CD4-positive, alpha-beta T cell (primary cell): ENCODE measurements at regions not wholly inside any gene's neighbourhood (a gene's known extent, or its start where the extent isn't known, plus 50 kb on each side); places are given as distances from the start of the nearest gene placed in this dataset.
"Not testable (repeated sequence)": the region's sequence is repeated elsewhere in the genome, so short reads cannot be mapped to it uniquely, and the experiment has no call there.

Experiments used
- ATAC-seq: fragments of 200-7000 bp; cut with Tn5 transposase; one replicate; pipeline ENCODE4 v1.10.0; 2022; ENCODE audit warnings: mild to moderate bottlenecking; ENCODE audit not compliant: poor library complexity
- CTCF ChIA-PET: fragments of 350-600 bp; sonication (Branson Sonifier 250); formaldehyde crosslinking; loops from one replicate; lab custom pipeline; 2021; ENCODE audit warnings: antibody characterized with exemption, inconsistent platforms; lab: Charles Lee
- POLR2A ChIA-PET: fragments of 350-600 bp; sonication (Branson Sonifier 250); formaldehyde crosslinking; loops from one replicate; lab custom pipeline; 2021; ENCODE audit warnings: antibody characterized with exemption, inconsistent platforms; lab: Charles Lee
- DNase-seq, 14 experiments: peaks; one replicate each; pipeline ENCODE4 v3.0.0-alpha.2; 2013 to 2020; ENCODE audit warnings: mixed read lengths in 2 of 14
- H3K27ac ChIP-seq, 2 donors: one replicate each; pipeline versions ENCODE4 v1.5.1 to v1.7.0; 2013; ENCODE audit warnings: low read length in 2 of 2, low read depth in 1 of 2, mild to moderate bottlenecking in 1 of 2
- H3K27me3 ChIP-seq, 2 experiments: 1 replicate in 1 of 2; 2 replicates in 1 of 2; pipeline versions ENCODE4 v1.6.1 to v1.7.0; 2013; ENCODE audit warnings: low read length in 2 of 2, control low read depth in 1 of 2, mild to moderate bottlenecking in 1 of 2, moderate library complexity in 1 of 2; ENCODE audit not compliant: insufficient read depth in 2 of 2, control insufficient read depth in 1 of 2
- H3K36me3 ChIP-seq: one replicate; pipeline ENCODE4 v1.6.1; 2013; ENCODE audit warnings: low read length, control low read depth; ENCODE audit not compliant: insufficient read depth
- H3K4me1 ChIP-seq: one replicate; pipeline ENCODE4 v1.6.1; 2013; ENCODE audit warnings: low read length, control low read depth; ENCODE audit not compliant: insufficient read depth
- H3K4me3 ChIP-seq: one replicate; pipeline ENCODE4 v1.5.1; 2013; ENCODE audit warnings: mild to moderate bottlenecking, low read length, moderate library complexity
- H3K9me3 ChIP-seq, 2 experiments: 1 replicate in 1 of 2; 2 replicates in 1 of 2; pipeline versions ENCODE4 v1.6.1 to v1.7.0; 2013; ENCODE audit warnings: low read length in 2 of 2, mild to moderate bottlenecking in 2 of 2, control low read depth in 1 of 2, moderate library complexity in 1 of 2; ENCODE audit not compliant: control insufficient read depth in 1 of 2, insufficient read depth in 1 of 2
- H3K27ac Mint-ChIP-seq: one replicate; pipeline ENCODE4 v1.8.0; 2020; ENCODE audit warnings: mixed read lengths
- H3K27me3 Mint-ChIP-seq: one replicate; pipeline ENCODE4 v1.8.0; 2021; ENCODE audit warnings: mixed read lengths
- H3K36me3 Mint-ChIP-seq: one replicate; pipeline ENCODE4 v1.8.0; 2021; ENCODE audit warnings: low read depth, mixed read lengths
- H3K4me1 Mint-ChIP-seq: one replicate; pipeline ENCODE4 v1.8.0; 2021; ENCODE audit warnings: low read depth, mixed read lengths
- H3K4me3 Mint-ChIP-seq: one replicate; pipeline ENCODE4 v1.8.0; 2020; ENCODE audit warnings: mild to moderate bottlenecking, mixed read lengths
- H3K9me3 Mint-ChIP-seq: one replicate; pipeline ENCODE4 v1.8.0; 2020; ENCODE audit warnings: mixed read lengths
- intact Hi-C, 2 experiments: fragments of 100-400 bp; cut with DNase I in 1 of 2; cut with micrococcal nuclease in 1 of 2; formaldehyde crosslinking; loops; one replicate each; pipeline versions ENCODE4 v1.15.1 to v1.9.0; 2023 to 2025; cut with DNase I, micrococcal nuclease
- TF ChIP-seq, protein P1 (sequence below): fragments of 200-600 bp; IDR thresholded peaks from one replicate; pipeline ENCODE4 v1.8.0; 2022; ENCODE audit warnings: antibody characterized with exemption, mild to moderate bottlenecking

DNA sequence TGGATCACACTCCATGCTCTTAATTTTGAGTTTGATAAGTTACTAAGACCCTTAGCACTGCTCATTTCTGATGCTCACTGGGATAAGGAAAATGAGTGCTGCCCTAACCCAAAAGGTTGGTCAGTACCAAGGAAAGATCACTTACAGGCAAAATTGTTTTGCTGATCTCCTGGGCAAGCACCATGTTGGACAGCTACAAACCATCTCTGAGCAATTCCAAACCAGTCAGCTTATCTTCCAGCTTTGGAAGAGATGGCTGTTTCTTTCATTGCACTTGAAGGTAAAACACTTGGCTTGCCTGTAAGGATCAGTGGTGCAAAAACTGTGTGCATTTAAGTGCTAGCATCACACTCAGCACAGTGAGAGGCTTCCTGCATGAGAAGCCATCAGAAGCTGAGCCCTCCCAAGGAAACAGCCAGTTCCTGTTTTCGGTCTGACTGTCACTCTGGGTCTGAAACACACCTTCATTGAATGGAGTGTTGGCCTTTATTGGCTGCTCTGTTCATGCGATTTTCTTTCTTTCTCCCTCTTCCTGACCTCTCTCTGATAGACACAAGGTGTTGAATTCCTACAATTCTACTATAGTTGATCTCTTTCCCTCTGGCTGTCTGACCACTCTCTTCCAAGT is 126.4 kb upstream of the GHITM start:
- no peak overlapping the region for H3K27ac Mint-ChIP-seq
- no peaks in the 10 kb centered on the region for H3K36me3 Mint-ChIP-seq
- no peaks in the 10 kb centered on the region for H3K9me3 Mint-ChIP-seq
- peak in 1 of 14 experiments; percentile 16 for DNase-seq
- TF ChIP-seq, protein P1, sequence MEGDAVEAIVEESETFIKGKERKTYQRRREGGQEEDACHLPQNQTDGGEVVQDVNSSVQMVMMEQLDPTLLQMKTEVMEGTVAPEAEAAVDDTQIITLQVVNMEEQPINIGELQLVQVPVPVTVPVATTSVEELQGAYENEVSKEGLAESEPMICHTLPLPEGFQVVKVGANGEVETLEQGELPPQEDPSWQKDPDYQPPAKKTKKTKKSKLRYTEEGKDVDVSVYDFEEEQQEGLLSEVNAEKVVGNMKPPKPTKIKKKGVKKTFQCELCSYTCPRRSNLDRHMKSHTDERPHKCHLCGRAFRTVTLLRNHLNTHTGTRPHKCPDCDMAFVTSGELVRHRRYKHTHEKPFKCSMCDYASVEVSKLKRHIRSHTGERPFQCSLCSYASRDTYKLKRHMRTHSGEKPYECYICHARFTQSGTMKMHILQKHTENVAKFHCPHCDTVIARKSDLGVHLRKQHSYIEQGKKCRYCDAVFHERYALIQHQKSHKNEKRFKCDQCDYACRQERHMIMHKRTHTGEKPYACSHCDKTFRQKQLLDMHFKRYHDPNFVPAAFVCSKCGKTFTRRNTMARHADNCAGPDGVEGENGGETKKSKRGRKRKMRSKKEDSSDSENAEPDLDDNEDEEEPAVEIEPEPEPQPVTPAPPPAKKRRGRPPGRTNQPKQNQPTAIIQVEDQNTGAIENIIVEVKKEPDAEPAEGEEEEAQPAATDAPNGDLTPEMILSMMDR, result no peak
- H3K9me3 ChIP-seq, result no peaks in the 10 kb centered on the region
- no peak for ATAC-seq
- no peaks in the 10 kb centered on the region for H3K36me3 ChIP-seq
- H3K4me3 ChIP-seq, result no peak overlapping the region
- POLR2A ChIA-PET, result no interaction called here
- H3K27ac ChIP-seq, result no peak overlapping the region
- intact Hi-C loops, result no loop called here
- CTCF ChIA-PET, result no interaction called here
- H3K27me3 Mint-ChIP-seq, result peaks cover 58% of the 10 kb centered on the region
- peaks cover 0 to 10% of the 10 kb centered on the region in 2 experiments for H3K27me3 ChIP-seq
- H3K4me1 ChIP-seq, result no peaks in the 10 kb centered on the region
- H3K4me3 Mint-ChIP-seq, result no peak overlapping the region
- H3K4me1 Mint-ChIP-seq, result no peaks in the 10 kb centered on the region

DNA sequence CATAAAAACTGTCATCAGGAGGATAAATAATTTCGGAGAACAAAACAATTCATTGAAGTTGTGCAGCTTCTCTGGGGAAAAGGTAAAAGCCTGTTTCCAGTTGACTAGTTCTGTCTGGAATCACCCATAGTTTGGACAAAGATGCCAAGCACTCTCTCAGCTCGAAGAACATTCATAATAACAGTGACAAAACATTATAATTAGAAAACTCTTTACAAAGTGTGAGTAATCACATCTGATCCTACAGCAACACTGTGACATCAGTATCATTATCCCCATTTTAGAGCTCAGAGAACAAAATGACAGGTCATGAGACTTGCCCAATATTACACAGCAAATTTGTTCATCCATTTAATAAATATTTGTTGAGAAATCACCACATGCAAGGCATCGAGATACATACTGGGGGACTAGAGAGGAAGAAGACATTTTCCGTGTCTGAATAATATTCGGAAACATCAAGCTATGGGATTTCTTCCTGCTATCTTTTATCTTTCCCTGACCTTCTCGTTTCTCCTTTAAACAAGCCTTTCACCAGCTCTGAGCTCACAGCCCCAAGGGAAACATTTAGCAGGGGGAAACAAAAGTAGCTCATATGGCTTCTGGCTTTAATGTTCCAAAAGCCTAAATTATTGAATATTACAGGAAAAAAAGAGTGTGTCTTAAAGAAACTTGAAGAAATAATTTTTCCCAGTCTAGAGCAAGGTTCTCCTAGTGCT is 123.3 kb upstream of the GHITM start:
- intact Hi-C loops, result no loop called here
- H3K4me1 ChIP-seq, result peaks cover 5% of the 10 kb centered on the region
- no peaks in the 10 kb centered on the region for H3K36me3 ChIP-seq
- TF ChIP-seq, protein P1, result no peak
- no peak for ATAC-seq
- peaks cover under 1% of the 10 kb centered on the region for H3K9me3 Mint-ChIP-seq
- peaks cover 51% of the 10 kb centered on the region for H3K27me3 Mint-ChIP-seq
- no peak overlapping the region for H3K27ac ChIP-seq
- no peak overlapping the region for H3K4me3 ChIP-seq
- H3K4me1 Mint-ChIP-seq, result no peaks in the 10 kb centered on the region
- CTCF ChIA-PET, result no interaction called here
- no peak for DNase-seq
- peaks cover 0 to 6% of the 10 kb centered on the region in 2 experiments for H3K9me3 ChIP-seq
- H3K27me3 ChIP-seq, result peaks cover 0 to 6% of the 10 kb centered on the region in 2 experiments
- POLR2A ChIA-PET, result no interaction called here
- no peak overlapping the region for H3K27ac Mint-ChIP-seq
- peaks cover 1% of the 10 kb centered on the region for H3K36me3 Mint-ChIP-seq
- no peak overlapping the region for H3K4me3 Mint-ChIP-seq

DNA sequence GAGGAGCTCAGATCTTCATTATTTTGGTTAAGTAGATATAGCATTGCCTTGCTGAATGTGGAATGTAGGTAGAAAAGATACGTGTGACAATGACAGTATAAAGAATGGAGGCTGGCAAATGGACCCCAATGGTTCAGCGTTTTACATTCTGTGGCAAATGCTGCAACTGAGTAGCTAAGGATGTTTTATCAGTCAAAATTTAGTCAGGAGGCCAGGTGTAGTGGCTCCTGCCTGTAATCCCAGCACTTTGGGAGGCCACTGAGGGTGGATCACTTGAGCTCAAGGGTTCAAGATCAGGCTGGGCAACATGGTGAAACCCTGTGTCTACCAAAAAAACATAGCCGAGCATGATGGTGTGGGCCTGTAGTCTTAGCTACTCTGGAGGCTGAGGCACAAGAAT is 120.5 kb upstream of the GHITM start:
- ATAC-seq (no peak), DNase-seq (no peak)
- H3K36me3 ChIP-seq, result no peaks in the 10 kb centered on the region
- H3K9me3 Mint-ChIP-seq, result peaks cover 14% of the 10 kb centered on the region
- H3K9me3 ChIP-seq, result peaks cover 0 to 6% of the 10 kb centered on the region in 2 experiments
- H3K27me3 Mint-ChIP-seq, result peaks cover 34% of the 10 kb centered on the region
- TF ChIP-seq, protein P1, result no peak
- POLR2A ChIA-PET, result no interaction called here
- no peak overlapping the region for H3K27ac Mint-ChIP-seq
- H3K4me3 ChIP-seq, result no peak overlapping the region
- no peak overlapping the region for H3K27ac ChIP-seq
- H3K27me3 ChIP-seq, result peaks cover 0 to 4% of the 10 kb centered on the region in 2 experiments
- no peak overlapping the region for H3K4me3 Mint-ChIP-seq
- intact Hi-C loops, result no loop called here
- CTCF ChIA-PET, result no interaction called here
- no peaks in the 10 kb centered on the region for H3K4me1 Mint-ChIP-seq
- peaks cover 5% of the 10 kb centered on the region for H3K4me1 ChIP-seq
- H3K36me3 Mint-ChIP-seq, result peaks cover 5% of the 10 kb centered on the region

DNA sequence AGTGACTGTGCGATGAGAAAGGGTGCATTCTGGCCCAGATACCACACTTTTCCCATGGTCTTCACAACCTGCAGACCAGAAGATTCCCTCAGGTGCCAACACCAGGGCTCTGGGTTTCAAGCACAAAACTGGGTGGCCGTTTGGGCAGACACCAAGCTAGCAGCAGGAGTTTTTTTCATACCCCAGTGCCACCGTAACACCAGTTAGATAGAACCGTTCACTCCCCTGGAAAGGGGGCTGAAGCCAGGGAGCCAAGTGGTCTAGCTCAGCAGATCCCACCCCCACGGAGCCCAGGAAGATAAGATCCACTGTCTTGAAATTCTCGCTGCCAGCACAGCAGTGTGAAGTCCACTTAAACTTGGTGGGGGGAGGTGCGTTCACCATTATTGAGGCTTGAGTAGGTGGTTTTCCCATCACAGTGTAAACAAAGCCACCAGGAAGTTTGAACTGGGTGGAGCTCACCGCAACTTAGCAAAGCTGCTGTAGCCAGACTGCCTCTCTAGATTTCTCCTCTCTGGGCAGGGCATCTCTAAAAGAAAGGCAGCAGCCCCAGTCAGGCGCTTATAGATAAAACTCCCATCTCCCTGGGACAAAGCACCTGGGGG is 119.4 kb upstream of the GHITM start:
- H3K4me1 Mint-ChIP-seq, H3K36me3 ChIP-seq, H3K4me3 ChIP-seq, H3K27ac Mint-ChIP-seq, H3K4me1 ChIP-seq, POLR2A ChIA-PET, H3K9me3 ChIP-seq, H3K27ac ChIP-seq, ATAC-seq, intact Hi-C loops, H3K27me3 ChIP-seq, H3K36me3 Mint-ChIP-seq, CTCF ChIA-PET, H3K4me3 Mint-ChIP-seq: not testable (repeated sequence)
- peaks cover 29% of the 10 kb centered on the region for H3K27me3 Mint-ChIP-seq
- H3K9me3 Mint-ChIP-seq, result peaks cover 18% of the 10 kb centered on the region
- DNase-seq, result peak in 3 of 14 experiments; percentile 3 to 45 (median 16)
